Parathyroid adenoma (tissue), 2 donors: ENCODE measurements at regions not wholly inside any gene's neighbourhood (a gene's known extent, or its start where the extent isn't known, plus 50 kb on each side); places are given as distances from the start of the nearest gene placed in this dataset.
"Not testable (repeated sequence)": the region's sequence is repeated elsewhere in the genome, so short reads cannot be mapped to it uniquely, and the experiment has no call there.

ENCODE experiments used
- H2AFZ ChIP-seq: fragments of 300-600 bp; sonication (generic); one replicate; pipeline ENCODE4 v1.7.0; 2017; ENCODE audit warnings: antibody characterized with exemption, mild to moderate bottlenecking
- H3K27ac ChIP-seq: fragments of 300-600 bp; sonication (generic); one replicate; pipeline ENCODE4 v1.7.0; 2017
- H3K27me3 ChIP-seq: fragments of 300-600 bp; sonication (generic); one replicate; pipeline ENCODE4 v1.7.0; 2017; ENCODE audit warnings: low read length; ENCODE audit not compliant: control insufficient read depth, insufficient read depth
- H3K36me3 ChIP-seq: fragments of 300-600 bp; sonication (generic); one replicate; pipeline ENCODE4 v1.7.0; 2017; ENCODE audit warnings: low read length; ENCODE audit not compliant: control insufficient read depth, insufficient read depth
- H3K4me1 ChIP-seq: fragments of 300-600 bp; sonication (generic); one replicate; pipeline ENCODE4 v1.7.0; 2017; ENCODE audit warnings: control low read depth
- H3K4me2 ChIP-seq: fragments of 300-600 bp; sonication (generic); one replicate; pipeline ENCODE4 v1.7.0; 2017; ENCODE audit warnings: low read length
- H3K4me3 ChIP-seq: fragments of 300-600 bp; sonication (generic); one replicate; pipeline ENCODE4 v1.7.0; 2017; ENCODE audit warnings: low read depth, low read length
- H3K79me2 ChIP-seq: fragments of 300-600 bp; sonication (generic); one replicate; pipeline ENCODE4 v1.7.0; 2017; ENCODE audit warnings: control low read depth
- H3K9ac ChIP-seq: fragments of 300-600 bp; sonication (generic); one replicate; pipeline ENCODE4 v1.7.0; 2017; ENCODE audit warnings: mild to moderate bottlenecking
- H3K9me3 ChIP-seq: fragments of 300-600 bp; sonication (generic); one replicate; pipeline ENCODE4 v1.7.0; 2017; ENCODE audit warnings: low read length; ENCODE audit not compliant: control insufficient read depth
- TF ChIP-seq, protein P1 (sequence below): fragments of 300-600 bp; sonication (generic); IDR thresholded peaks from one replicate; pipeline ENCODE4 v1.7.0; 2017; ENCODE audit warnings: antibody characterized with exemption, mild to moderate bottlenecking
- donor health status: primary hyperparathyroidism.

GRCh38 chr17:27104605-27105221, 189.2 kb upstream of the WSB1 start:
- not testable (repeated sequence) for H3K27ac ChIP-seq, H3K36me3 ChIP-seq, H3K4me1 ChIP-seq, H3K9me3 ChIP-seq, H2AFZ ChIP-seq, H3K4me2 ChIP-seq, H3K27me3 ChIP-seq, H3K9ac ChIP-seq, H3K79me2 ChIP-seq, H3K4me3 ChIP-seq

- Histone ChIP-seq H3K27ac (no peak overlapping the region), H3K9me3 (no peaks in the 10 kb centered on the region), H3K4me3 (no peak overlapping the region), H3K4me2 (no peak overlapping the region), H2AFZ (no peak overlapping the region), H3K27me3 (no peaks in the 10 kb centered on the region), H3K9ac (no peak overlapping the region), H3K4me1 (no peaks in the 10 kb centered on the region), H3K79me2 (no peaks in the 10 kb centered on the region), H3K36me3 (no peaks in the 10 kb centered on the region)
- TF ChIP-seq, protein P1, sequence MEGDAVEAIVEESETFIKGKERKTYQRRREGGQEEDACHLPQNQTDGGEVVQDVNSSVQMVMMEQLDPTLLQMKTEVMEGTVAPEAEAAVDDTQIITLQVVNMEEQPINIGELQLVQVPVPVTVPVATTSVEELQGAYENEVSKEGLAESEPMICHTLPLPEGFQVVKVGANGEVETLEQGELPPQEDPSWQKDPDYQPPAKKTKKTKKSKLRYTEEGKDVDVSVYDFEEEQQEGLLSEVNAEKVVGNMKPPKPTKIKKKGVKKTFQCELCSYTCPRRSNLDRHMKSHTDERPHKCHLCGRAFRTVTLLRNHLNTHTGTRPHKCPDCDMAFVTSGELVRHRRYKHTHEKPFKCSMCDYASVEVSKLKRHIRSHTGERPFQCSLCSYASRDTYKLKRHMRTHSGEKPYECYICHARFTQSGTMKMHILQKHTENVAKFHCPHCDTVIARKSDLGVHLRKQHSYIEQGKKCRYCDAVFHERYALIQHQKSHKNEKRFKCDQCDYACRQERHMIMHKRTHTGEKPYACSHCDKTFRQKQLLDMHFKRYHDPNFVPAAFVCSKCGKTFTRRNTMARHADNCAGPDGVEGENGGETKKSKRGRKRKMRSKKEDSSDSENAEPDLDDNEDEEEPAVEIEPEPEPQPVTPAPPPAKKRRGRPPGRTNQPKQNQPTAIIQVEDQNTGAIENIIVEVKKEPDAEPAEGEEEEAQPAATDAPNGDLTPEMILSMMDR = no peak
Measured at GRCh38 chr17:27105636-27106035, 188.3 kb upstream of the WSB1 start.

DNA sequence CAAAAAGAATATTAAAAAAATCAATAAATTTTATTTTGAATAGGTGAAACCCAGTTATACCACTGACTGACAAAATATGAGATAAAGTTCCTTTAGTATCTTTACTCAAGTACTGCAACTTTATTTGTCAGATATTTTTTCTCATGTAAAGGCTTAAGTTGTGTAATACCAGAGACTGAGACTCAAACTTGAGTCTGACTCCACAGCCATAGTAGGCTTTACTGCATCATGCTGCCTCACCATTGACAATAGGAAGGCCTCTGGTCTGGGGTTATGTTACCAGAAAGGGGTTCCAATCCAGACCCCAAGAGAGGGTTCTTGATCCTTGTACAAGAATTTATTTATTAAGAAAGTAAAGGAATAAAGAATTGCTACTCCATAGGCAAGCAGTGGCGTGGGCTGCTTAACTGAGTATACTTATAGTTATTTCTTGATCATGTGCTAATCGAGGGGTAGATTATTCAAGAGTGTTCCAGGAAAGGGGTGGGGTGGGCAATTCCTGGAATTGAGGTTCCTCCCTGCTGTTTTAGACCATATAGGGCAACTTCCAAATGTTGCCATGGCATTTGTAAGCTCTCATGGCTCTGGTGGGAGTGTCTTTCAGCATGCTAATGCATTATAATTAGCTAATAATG, 187.4 kb upstream of the WSB1 start:
- Histone ChIP-seq H3K4me3 (no peak overlapping the region), H2AFZ (no peak overlapping the region), H3K9ac (no peak overlapping the region), H3K36me3 (no peaks in the 10 kb centered on the region), H3K4me1 (no peaks in the 10 kb centered on the region), H3K27me3 (no peaks in the 10 kb centered on the region), H3K27ac (no peak overlapping the region), H3K79me2 (no peaks in the 10 kb centered on the region), H3K9me3 (no peaks in the 10 kb centered on the region), H3K4me2 (no peak overlapping the region)
- TF ChIP-seq, protein P1 = no peak

- no peaks in the 10 kb centered on the region for H3K36me3 ChIP-seq
- H3K4me1 ChIP-seq = no peaks in the 10 kb centered on the region
- no peak overlapping the region for H3K9ac ChIP-seq
- no peaks in the 10 kb centered on the region for H3K27me3 ChIP-seq
- no peak overlapping the region for H3K27ac ChIP-seq
- no peaks in the 10 kb centered on the region for H3K9me3 ChIP-seq
- TF ChIP-seq, protein P1 = no peak
- H3K79me2 ChIP-seq = no peaks in the 10 kb centered on the region
- no peak overlapping the region for H3K4me2 ChIP-seq
- no peak overlapping the region for H3K4me3 ChIP-seq
- no peak overlapping the region for H2AFZ ChIP-seq
Measured at GRCh38 chr17:27106982-27107360, 186.9 kb upstream of the WSB1 start.

DNA sequence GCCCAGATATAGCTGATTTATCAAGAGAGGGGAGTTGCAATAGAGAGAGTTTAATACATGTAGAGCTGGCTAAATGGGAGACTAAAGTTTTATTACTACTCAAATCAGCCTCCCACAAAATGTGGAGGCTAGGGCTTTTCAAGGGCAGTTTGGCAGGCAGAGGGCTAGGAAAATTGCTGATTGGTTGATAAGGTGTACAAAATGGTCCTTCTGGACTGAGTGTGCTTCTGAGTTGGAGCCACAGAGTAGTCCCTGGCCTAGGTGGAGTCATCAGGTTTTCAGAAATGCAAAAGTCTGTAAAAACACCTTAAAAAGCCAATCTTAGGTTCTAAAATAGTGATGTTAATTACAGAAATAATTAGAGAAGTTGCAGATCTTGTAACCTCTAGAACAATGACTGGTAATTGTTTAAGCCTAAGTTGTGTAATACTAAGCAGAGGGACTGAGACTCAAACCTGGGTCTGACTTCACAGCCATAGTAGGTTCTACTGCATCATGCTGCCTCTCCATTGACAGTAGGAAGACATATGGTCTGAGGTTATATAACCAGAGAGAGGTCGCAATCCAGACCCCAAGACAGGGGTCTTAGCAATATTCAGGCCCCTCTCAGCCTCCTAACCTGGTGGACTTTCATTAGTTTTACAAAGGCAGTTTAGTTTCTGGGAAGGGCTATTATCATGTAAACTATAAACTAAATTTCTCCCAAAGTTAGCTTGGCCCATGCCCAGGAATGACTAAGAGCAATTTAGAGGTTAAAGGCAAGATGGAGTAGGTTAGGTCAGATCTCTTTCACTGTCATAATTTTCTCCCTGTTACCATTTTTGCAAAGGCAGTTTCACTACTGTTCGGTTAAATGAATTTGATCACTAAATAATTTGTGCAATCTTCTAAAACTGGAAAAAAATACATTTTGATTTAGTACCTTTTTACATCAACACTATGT, 186.3 kb upstream of the WSB1 start:
- H3K27me3 ChIP-seq, H3K79me2 ChIP-seq, H3K9me3 ChIP-seq, H3K4me2 ChIP-seq, H3K9ac ChIP-seq, H3K27ac ChIP-seq, H3K36me3 ChIP-seq, H3K4me1 ChIP-seq, H3K4me3 ChIP-seq, H2AFZ ChIP-seq: not testable (repeated sequence)
